Karpas-422 (cell line): ENCODE measurements at regions not wholly inside any gene's neighbourhood (a gene's known extent, or its start where the extent isn't known, plus 50 kb on each side); places are given as distances from the start of the nearest gene placed in this dataset.

Experiments
- DNase-seq: peaks from one replicate; pipeline ENCODE4 v3.0.0-alpha.2; 2015
- H2AFZ ChIP-seq: fragments of 200-600 bp; sonication (generic); 2 replicates; pipeline ENCODE4 v1.6.1; 2014; ENCODE audit warnings: antibody characterized with exemption, low read length, mixed read lengths
- H3K27ac ChIP-seq: fragments of 200-600 bp; sonication (generic); 2 replicates; pipeline ENCODE4 v1.5.1; 2014; ENCODE audit warnings: mild to moderate bottlenecking, low read length, moderate library complexity
- H3K27me3 ChIP-seq: fragments of 200-600 bp; sonication (generic); 2 replicates; pipeline ENCODE4 v1.6.1; 2014; ENCODE audit warnings: low read length, mixed read lengths
- H3K36me3 ChIP-seq: fragments of 200-600 bp; sonication (generic); 2 replicates; pipeline ENCODE4 v1.6.1; 2014; ENCODE audit warnings: low read length, mixed read lengths; ENCODE audit not compliant: insufficient read depth
- H3K4me1 ChIP-seq: fragments of 200-600 bp; sonication (generic); 2 replicates; pipeline ENCODE4 v1.6.1; 2014; ENCODE audit warnings: mild to moderate bottlenecking, low read length, mixed read lengths
- H3K4me2 ChIP-seq: fragments of 200-600 bp; sonication (generic); 2 replicates; pipeline ENCODE4 v1.6.1; 2014; ENCODE audit warnings: low read length, low read depth, mild to moderate bottlenecking; ENCODE audit not compliant: poor library complexity, severe bottlenecking
- H3K4me3 ChIP-seq: fragments of 200-600 bp; sonication (generic); 2 replicates; pipeline ENCODE4 v1.5.1; 2014; ENCODE audit warnings: mild to moderate bottlenecking, antibody characterized with exemption, low read length, mixed read lengths
- H3K79me2 ChIP-seq: fragments of 200-600 bp; sonication (generic); 2 replicates; pipeline ENCODE4 v1.6.1; 2014; ENCODE audit warnings: mild to moderate bottlenecking, low read length, mixed read lengths
- H3K9ac ChIP-seq: fragments of 200-600 bp; sonication (generic); 2 replicates; pipeline ENCODE4 v1.6.0; 2014; ENCODE audit warnings: low read length
- H3K9me2 ChIP-seq: fragments of 200-600 bp; sonication (generic), shearing (Covaris generic); replicated peaks from 2 replicates; pipeline ENCODE4 v1.6.0; 2014; ENCODE audit warnings: mild to moderate bottlenecking, low read length, moderate library complexity; ENCODE audit not compliant: insufficient read depth
- H3K9me3 ChIP-seq: fragments of 300-700, 200-600 bp; sonication (generic); 2 replicates; pipeline ENCODE4 v1.6.1; 2014; ENCODE audit warnings: low read length, mixed read lengths
- H4K20me1 ChIP-seq: fragments of 200-600 bp; sonication (generic); 2 replicates; pipeline ENCODE4 v1.6.1; 2014; ENCODE audit warnings: mild to moderate bottlenecking, antibody characterized with exemption, low read length, low read depth; ENCODE audit not compliant: insufficient read depth

DNA sequence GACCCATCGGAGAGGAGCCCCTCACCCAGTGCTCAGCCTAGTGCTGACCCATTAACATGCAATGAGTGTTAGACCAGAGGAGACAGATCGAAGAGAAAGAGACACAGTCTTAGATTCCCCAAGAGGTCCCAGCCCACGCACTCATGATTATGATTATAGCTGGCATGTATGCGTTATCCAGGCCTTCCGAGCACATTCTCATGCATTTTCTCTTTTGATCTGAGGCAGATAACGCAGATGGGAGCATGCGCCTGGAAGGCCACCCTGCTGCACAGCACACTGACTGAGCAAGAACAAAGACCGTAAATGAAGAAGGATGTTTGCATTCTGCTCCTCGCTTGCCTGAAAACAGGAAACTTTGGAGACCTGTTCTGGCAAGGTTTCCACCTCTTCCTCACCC, 232.7 kb downstream of the SOX9 start:
- Histone ChIP-seq H3K79me2 (no peaks in the 10 kb centered on the region), H3K9me3 (no peaks in the 10 kb centered on the region), H3K4me2 (no peak overlapping the region), H3K4me3 (no peak overlapping the region), H3K4me1 (no peaks in the 10 kb centered on the region), H3K27ac (no peak overlapping the region), H3K9me2 (no peaks in the 10 kb centered on the region), H4K20me1 (0 out of 2 replicates have a peak, but pooled peaks cover 3% of the 10 kb centered on the region), H2AFZ (no peak overlapping the region), H3K9ac (no peak overlapping the region), H3K36me3 (no peaks in the 10 kb centered on the region), H3K27me3 (no peaks in the 10 kb centered on the region)
- no peak for DNase-seq

GRCh38 chr17:72354071-72354470, 233.3 kb downstream of the SOX9 start:
- H2AFZ ChIP-seq: no peak overlapping the region
- H3K4me1 ChIP-seq: no peaks in the 10 kb centered on the region
- H3K4me3 ChIP-seq: no peak overlapping the region
- no peak for DNase-seq
- no peak overlapping the region for H3K9ac ChIP-seq
- no peak overlapping the region for H3K4me2 ChIP-seq
- no peaks in the 10 kb centered on the region for H3K9me3 ChIP-seq
- no peak overlapping the region for H3K27ac ChIP-seq
- H3K36me3 ChIP-seq: no peaks in the 10 kb centered on the region
- no peaks in the 10 kb centered on the region for H3K9me2 ChIP-seq
- 0 out of 2 replicates have a peak, but pooled peaks cover 3% of the 10 kb centered on the region for H4K20me1 ChIP-seq
- H3K79me2 ChIP-seq: no peaks in the 10 kb centered on the region
- H3K27me3 ChIP-seq: no peaks in the 10 kb centered on the region

GRCh38 chr17:72357764-72358365, 237.0 kb downstream of the SOX9 start:
- H2AFZ ChIP-seq: no peak overlapping the region
- no peaks in the 10 kb centered on the region for H3K27me3 ChIP-seq
- H3K27ac ChIP-seq: no peak overlapping the region
- H3K79me2 ChIP-seq: no peaks in the 10 kb centered on the region
- H3K4me3 ChIP-seq: no peak overlapping the region
- H4K20me1 ChIP-seq: no peaks in the 10 kb centered on the region
- no peak for DNase-seq
- H3K36me3 ChIP-seq: no peaks in the 10 kb centered on the region
- H3K4me1 ChIP-seq: peaks cover 6% of the 10 kb centered on the region; the same call in 1 of the 2 replicates
- H3K9me2 ChIP-seq: no peaks in the 10 kb centered on the region
- H3K9me3 ChIP-seq: no peaks in the 10 kb centered on the region
- H3K4me2 ChIP-seq: no peak overlapping the region
- no peak overlapping the region for H3K9ac ChIP-seq

- no peak overlapping the region for H3K4me2 ChIP-seq
- no peaks in the 10 kb centered on the region for H3K27me3 ChIP-seq
- no peaks in the 10 kb centered on the region for H4K20me1 ChIP-seq
- no peaks in the 10 kb centered on the region for H3K36me3 ChIP-seq
- no peak overlapping the region for H3K9ac ChIP-seq
- no peaks in the 10 kb centered on the region for H3K79me2 ChIP-seq
- no peak overlapping the region for H3K4me3 ChIP-seq
- no peak for DNase-seq
- no peak overlapping the region for H3K27ac ChIP-seq
- no peaks in the 10 kb centered on the region for H3K9me3 ChIP-seq
- H3K4me1 ChIP-seq: peaks cover 6% of the 10 kb centered on the region; the same call in 1 of the 2 replicates
- no peaks in the 10 kb centered on the region for H3K9me2 ChIP-seq
- no peak overlapping the region for H2AFZ ChIP-seq
Observed at GRCh38 chr17:72358465-72358864, 237.6 kb downstream of the SOX9 start.

DNA sequence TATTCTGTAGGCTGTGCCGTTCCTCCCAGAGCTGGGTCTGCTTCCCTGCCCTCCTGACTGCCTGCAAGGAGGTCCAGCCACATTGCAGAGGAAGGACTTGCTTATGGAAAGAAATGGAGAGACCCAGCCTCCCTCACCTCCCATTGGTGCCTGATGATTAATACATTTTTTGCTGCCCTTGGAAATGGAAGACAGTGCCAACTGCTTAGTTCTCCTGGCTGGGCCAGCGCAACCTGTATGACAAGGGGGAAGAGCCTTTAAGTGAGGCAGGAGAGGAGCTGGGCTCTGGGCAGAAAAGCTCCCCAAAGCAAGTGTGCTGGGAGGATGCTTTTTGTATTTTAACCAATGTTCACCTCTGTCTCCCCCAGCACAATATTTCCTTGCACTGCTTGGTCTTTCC, 238.5 kb downstream of the SOX9 start:
- Histone ChIP-seq H3K4me2 (no peak overlapping the region), H3K36me3 (no peaks in the 10 kb centered on the region), H3K79me2 (no peaks in the 10 kb centered on the region), H3K27ac (no peak overlapping the region), H3K27me3 (no peaks in the 10 kb centered on the region), H3K9me3 (no peaks in the 10 kb centered on the region), H3K9ac (no peak overlapping the region), H2AFZ (no peak overlapping the region), H3K9me2 (no peaks in the 10 kb centered on the region), H3K4me3 (no peak overlapping the region), H4K20me1 (no peaks in the 10 kb centered on the region), H3K4me1 (peaks cover 6% of the 10 kb centered on the region; the same call in 1 of the 2 replicates)
- DNase-seq: no peak

- no peak overlapping the region for H3K4me2 ChIP-seq
- no peaks in the 10 kb centered on the region for H3K9me3 ChIP-seq
- no peak overlapping the region for H3K9ac ChIP-seq
- H3K27ac ChIP-seq: no peak overlapping the region
- no peak overlapping the region for H2AFZ ChIP-seq
- no peaks in the 10 kb centered on the region for H3K36me3 ChIP-seq
- no peak overlapping the region for H3K4me3 ChIP-seq
- DNase-seq: no peak
- no peaks in the 10 kb centered on the region for H3K27me3 ChIP-seq
- H3K79me2 ChIP-seq: no peaks in the 10 kb centered on the region
- H4K20me1 ChIP-seq: no peaks in the 10 kb centered on the region
- peaks cover 6% of the 10 kb centered on the region; the same call in 1 of the 2 replicates for H3K4me1 ChIP-seq
- no peaks in the 10 kb centered on the region for H3K9me2 ChIP-seq
Observed at GRCh38 chr17:72359811-72360210, 239.0 kb downstream of the SOX9 start.

DNA sequence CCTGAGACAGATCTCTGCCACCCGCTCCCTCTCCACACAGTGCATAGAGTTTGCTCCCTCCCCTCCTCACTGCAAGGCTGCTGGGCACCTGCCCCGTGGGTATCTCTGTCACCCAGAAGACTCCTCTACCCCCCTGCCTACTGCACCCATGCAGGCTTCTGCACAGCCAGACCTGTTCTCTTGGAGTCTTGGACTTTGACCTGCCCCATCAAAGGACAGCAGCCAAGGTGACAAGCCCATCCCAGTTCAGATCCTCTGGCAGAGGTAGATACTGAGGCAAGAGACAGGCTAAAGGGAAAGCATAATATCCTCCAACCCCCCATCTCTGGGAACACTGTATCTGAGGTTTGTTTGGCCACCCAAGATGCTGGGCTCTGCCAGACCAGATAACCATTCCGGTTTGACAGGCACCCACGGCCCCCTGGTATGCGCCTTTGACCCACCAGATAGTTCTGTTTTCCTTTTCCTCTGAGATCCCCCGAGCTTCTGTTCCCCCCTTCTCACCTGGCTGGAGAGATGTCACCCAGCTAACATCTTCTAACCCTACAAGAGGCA, 239.6 kb downstream of the SOX9 start:
- Histone ChIP-seq H2AFZ (no peak overlapping the region), H3K9me3 (no peaks in the 10 kb centered on the region), H3K27ac (no peak overlapping the region), H3K4me2 (no peak overlapping the region), H4K20me1 (no peaks in the 10 kb centered on the region), H3K9me2 (no peaks in the 10 kb centered on the region), H3K4me1 (peaks cover 6% of the 10 kb centered on the region; the same call in 1 of the 2 replicates), H3K36me3 (no peaks in the 10 kb centered on the region), H3K9ac (no peak overlapping the region), H3K79me2 (no peaks in the 10 kb centered on the region), H3K27me3 (no peaks in the 10 kb centered on the region), H3K4me3 (no peak overlapping the region)
- no peak for DNase-seq

GRCh38 chr17:72361892-72362291, 241.1 kb downstream of the SOX9 start:
- H3K79me2 ChIP-seq: no peaks in the 10 kb centered on the region
- no peak overlapping the region for H3K4me3 ChIP-seq
- H3K4me2 ChIP-seq: no peak overlapping the region
- no peaks in the 10 kb centered on the region for H4K20me1 ChIP-seq
- H3K4me1 ChIP-seq: peaks cover 11% of the 10 kb centered on the region
- H3K9ac ChIP-seq: no peak overlapping the region
- no peaks in the 10 kb centered on the region for H3K27me3 ChIP-seq
- no peaks in the 10 kb centered on the region for H3K9me3 ChIP-seq
- DNase-seq: no peak
- H3K36me3 ChIP-seq: no peaks in the 10 kb centered on the region
- H3K27ac ChIP-seq: no peak overlapping the region
- H3K9me2 ChIP-seq: no peaks in the 10 kb centered on the region
- H2AFZ ChIP-seq: no peak overlapping the region
